Cardiac septum (tissue), 1 donor: ENCODE measurements at regions not wholly inside any gene's neighbourhood (a gene's known extent, or its start where the extent isn't known, plus 50 kb on each side); places are given as distances from the start of the nearest gene placed in this dataset.

ENCODE experiments used
- DNase-seq: peaks from one replicate; pipeline ENCODE4 v3.0.0-alpha.2; 2020; ENCODE audit warnings: low spot score
- intact Hi-C: fragments of 100-400 bp; cut with DNase I; formaldehyde crosslinking; loops from one replicate; pipeline ENCODE4 v1.14.0; 2022
- donor health status: DM: no; HTN: no; CAD: no.

DNA sequence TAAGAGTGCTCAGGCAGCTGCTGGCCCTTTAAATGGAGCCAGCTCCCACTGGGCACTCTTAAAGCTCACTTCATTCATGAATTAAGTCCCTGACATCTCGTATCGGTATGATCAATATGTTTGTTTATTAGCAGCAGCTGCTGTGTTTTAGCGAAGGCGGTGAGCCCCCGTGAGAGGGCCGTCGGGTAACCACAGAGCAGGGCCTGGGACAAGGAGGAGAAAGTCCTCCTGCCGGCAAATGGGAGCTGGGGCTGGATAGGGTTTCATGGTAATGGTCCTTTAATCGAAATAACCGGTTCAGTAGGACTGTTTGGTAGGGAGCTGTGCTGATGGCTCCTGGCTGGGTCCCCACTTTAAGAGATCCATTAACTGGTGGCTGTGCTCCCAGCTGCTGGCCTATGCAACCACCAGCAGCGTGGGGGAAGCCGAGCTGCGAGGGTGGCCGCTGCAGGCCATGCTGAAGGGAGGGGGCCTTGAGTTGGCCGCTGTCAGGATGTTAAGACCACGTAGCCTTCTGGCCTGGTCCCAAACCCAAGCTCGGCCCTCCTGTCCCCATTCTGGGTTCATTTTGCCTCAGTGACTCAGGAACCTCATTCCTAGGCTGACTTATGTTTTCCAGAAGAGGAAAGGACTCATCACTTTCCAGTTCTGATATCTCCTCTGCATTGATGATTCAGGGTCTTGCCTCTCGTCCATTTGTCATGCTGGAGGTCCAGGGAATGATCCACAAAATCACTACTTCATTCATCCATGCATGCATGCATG lies 67.6 kb upstream of the NTRK3 start:
- DNase-seq = no peak
- intact Hi-C loops = no loop called here

- no peak for DNase-seq
- intact Hi-C loops = no loop called here
These were observed 66.9 kb upstream of the NTRK3 start for GRCh38 chr15:88323468-88323867.

- DNase-seq = no peak
- intact Hi-C loops = no loop called here
These were observed 65.9 kb upstream of the NTRK3 start for GRCh38 chr15:88322461-88322860.

DNA sequence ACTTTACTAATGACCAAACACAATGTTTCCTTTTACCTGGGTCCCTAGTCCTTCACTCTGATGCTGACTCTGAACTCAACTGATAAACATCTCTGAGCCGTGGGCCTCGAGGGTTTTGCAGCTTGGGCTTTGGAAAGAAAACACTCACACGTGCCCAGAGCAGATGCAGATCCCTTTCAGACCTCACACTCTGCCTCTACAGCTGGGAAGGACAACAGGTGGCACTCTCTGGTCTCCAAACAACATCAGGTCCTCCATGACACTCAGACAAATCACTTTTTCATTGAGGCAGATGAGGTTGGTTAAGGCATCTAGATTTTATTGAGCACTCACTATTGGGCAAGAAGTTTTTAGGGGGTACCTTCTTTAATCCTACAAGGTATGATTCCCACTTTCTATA lies 64.7 kb upstream of the NTRK3 start:
- no peak for DNase-seq
- intact Hi-C loops = no loop called here

- intact Hi-C loops = no loop called here
- no peak for DNase-seq
These were observed 60.0 kb upstream of the NTRK3 start for GRCh38 chr15:88316586-88316985.

DNA sequence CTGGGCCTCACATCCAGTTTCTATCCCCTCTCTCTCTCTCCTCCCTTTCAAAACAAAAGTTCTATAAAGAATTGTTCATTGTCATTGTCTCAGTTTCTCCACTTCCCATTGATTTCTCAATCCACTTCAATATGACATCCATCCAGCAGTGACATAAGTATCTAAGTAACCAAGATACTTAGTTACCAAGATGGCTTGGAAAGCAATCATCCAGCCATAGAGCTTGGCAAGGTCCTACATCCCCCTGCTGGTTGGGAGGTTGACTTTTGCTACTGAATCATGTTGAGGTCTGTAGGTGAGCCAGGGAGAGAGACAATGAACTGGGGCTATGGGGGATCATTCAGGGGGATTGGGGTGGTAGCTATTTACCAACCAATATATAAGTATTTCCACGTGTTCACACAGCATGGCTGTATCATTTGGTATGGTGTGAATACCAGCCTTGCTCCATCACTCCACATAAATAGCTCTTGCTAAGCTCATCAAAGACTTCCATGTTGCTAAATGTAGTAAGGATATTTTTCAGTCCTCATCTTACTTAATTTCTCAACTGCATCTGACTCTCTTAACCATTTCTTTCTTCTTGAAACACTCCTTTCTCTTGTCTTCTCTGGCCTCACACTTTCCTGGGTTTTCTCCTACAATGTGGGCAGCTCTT lies 58.8 kb upstream of the NTRK3 start:
- intact Hi-C loops = no loop called here
- no peak for DNase-seq

- intact Hi-C loops = no loop called here
- DNase-seq = no peak
These were observed 56.5 kb upstream of the NTRK3 start for GRCh38 chr15:88312941-88313579.

- no peak for DNase-seq
- intact Hi-C loops = no loop called here
These were observed 52.8 kb upstream of the NTRK3 start for GRCh38 chr15:88309363-88309762.

- no peak for DNase-seq
- intact Hi-C loops = no loop called here
These were observed 50.8 kb upstream of the NTRK3 start for GRCh38 chr15:88307344-88307743.
